GM12865 (cell line): ENCODE measurements at regions not wholly inside any gene's neighbourhood (a gene's known extent, or its start where the extent isn't known, plus 50 kb on each side); places are given as distances from the start of the nearest gene placed in this dataset.

Experiments used
- DNase-seq: peaks from one replicate; pipeline ENCODE4 v3.0.0; 2010; ENCODE audit warnings: low read depth
- H3K4me3 ChIP-seq: 2 replicates; pipeline ENCODE4 v1.5.1; 2011; ENCODE audit warnings: mild to moderate bottlenecking, low read depth, low read length, control low read depth
- TF ChIP-seq, protein P1 (sequence below): IDR thresholded peaks from 2 replicates; pipeline ENCODE4 v1.5.1; 2011; ENCODE audit warnings: low read length, control low read depth, low read depth, inconsistent platforms; ENCODE audit not compliant: insufficient read depth; ENCODE audit errors: missing control alignments

- TF ChIP-seq, protein P1, sequence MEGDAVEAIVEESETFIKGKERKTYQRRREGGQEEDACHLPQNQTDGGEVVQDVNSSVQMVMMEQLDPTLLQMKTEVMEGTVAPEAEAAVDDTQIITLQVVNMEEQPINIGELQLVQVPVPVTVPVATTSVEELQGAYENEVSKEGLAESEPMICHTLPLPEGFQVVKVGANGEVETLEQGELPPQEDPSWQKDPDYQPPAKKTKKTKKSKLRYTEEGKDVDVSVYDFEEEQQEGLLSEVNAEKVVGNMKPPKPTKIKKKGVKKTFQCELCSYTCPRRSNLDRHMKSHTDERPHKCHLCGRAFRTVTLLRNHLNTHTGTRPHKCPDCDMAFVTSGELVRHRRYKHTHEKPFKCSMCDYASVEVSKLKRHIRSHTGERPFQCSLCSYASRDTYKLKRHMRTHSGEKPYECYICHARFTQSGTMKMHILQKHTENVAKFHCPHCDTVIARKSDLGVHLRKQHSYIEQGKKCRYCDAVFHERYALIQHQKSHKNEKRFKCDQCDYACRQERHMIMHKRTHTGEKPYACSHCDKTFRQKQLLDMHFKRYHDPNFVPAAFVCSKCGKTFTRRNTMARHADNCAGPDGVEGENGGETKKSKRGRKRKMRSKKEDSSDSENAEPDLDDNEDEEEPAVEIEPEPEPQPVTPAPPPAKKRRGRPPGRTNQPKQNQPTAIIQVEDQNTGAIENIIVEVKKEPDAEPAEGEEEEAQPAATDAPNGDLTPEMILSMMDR: no peak
- H3K4me3 ChIP-seq: no peak overlapping the region
- DNase-seq: no peak
These were observed 157.8 kb upstream of the TSHZ2 start for GRCh38 chr20:52814371-52814770.

DNA sequence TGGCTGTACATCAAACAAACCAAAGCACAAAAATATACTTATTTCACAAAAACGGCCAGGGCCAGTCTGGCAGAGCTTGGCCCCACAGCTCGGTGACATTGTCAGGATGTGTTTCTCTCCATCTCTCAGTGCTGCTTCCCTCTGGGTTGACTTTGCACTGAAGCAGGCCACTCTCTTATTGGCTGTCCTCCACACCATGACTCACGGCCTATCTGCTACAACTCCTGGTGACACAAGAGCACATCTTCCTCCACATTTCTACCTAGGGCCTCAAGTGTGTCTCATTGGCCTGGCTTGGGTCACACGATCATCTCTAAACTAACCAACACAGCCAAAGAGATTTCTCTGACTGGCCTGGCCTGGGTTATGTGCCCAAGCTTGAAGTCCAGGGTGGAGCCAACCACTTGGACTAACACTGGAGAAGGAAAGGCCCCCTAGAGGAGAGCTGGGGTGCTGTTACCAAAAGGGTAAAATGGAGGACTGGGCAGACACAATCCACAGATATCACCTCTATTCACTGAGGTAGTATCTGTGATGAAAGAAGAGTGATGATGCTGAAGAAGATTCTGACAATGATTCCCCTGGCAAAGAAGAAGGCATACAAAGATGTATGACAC is 159.8 kb upstream of the TSHZ2 start:
- no peak overlapping the region for H3K4me3 ChIP-seq
- TF ChIP-seq, protein P1: no peak
- no peak for DNase-seq

DNA sequence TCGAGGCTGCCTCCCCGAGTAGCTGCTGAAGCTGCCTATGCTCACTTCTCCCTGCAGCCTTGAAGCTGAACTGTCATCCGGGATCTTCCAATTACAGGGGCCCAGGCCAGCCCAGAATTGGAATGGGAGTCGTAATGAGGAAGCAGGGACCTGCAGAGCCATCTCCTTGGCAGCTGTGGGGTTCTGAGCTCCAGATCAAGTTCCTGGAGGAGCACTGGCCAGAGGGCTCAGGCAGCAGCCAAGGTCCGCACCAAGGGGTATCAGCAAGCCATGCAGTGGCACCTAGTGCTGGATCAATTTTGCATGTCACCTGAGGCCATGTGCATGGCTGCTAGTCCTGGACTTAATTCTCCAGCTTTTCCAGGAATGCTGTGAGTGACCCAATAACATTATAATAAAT is 163.2 kb upstream of the TSHZ2 start:
- H3K4me3 ChIP-seq: no peak overlapping the region
- TF ChIP-seq, protein P1: no peak
- DNase-seq: no peak

GRCh38 chr20:52806918-52807317 is 165.2 kb upstream of the TSHZ2 start:
- no peak for DNase-seq
- TF ChIP-seq, protein P1: no peak
- no peak overlapping the region for H3K4me3 ChIP-seq

DNA sequence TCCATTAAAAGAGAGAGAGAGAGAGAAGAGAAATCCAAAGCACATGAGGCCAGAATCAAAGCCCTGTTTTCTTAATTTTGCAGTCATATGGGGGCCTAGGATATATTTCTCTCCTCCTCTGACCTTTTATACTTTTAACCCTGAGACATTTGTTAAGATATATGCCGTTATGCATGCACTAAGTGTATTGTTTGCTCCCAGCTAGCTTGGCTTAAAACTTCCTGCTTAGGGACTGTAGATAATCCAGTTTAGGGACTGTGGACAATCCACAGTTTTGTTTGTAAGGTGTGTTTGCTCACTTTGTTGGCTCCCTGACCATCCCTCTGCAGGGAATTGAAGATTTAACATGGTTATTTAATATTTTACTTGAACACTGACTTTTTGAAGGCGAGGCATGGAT is 166.3 kb upstream of the TSHZ2 start:
- no peak overlapping the region for H3K4me3 ChIP-seq
- DNase-seq: no peak
- TF ChIP-seq, protein P1: no peak

DNA sequence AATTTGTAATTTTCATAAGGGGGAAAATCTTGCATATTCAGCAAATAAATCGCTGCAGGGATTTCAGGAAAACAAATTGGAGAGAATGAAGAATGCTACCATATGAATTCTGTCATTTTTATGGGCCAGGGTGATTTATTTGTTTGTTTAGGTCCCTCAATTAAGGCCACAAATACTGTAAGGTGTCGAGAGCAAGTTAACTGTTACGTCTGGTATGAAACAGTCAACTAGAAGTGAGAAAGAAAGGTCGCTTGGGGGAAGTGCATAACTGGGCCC is 166.9 kb upstream of the TSHZ2 start:
- H3K4me3 ChIP-seq: no peak overlapping the region
- TF ChIP-seq, protein P1: no peak
- no peak for DNase-seq

GRCh38 chr20:52804497-52805295 is 167.5 kb upstream of the TSHZ2 start:
- H3K4me3 ChIP-seq: no peak overlapping the region
- TF ChIP-seq, protein P1: no peak

More at GRCh38 chr20:52804497-52805295, 167.5 kb upstream of the TSHZ2 start:
- no peak for DNase-seq
